ENCODE measurements at regions not wholly inside any gene's neighbourhood (a gene's known extent, or its start where the extent isn't known, plus 50 kb on each side); places are given as distances from the start of the nearest gene placed in this dataset.

DNA sequence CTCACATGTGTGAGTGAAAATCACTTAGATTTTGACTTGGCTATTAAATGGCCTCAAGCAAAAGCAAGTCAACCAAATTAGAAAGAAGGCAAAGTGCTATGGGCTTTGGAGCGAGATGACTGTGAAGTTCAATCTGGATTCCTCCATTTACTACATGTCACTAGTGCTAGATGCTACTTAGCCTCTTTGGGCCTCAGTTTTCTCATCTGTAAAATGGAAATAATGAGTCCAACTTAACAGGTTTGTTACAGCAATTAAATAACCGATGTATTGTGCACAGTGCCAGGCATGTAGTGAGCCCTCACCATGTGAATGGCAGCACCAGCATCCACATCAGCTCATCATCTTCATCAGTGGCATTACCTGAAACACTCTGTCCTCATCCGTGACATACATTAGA is 376.3 kb downstream of the MTX2 start (continued):
- TF ChIP-seq, protein P1, sequence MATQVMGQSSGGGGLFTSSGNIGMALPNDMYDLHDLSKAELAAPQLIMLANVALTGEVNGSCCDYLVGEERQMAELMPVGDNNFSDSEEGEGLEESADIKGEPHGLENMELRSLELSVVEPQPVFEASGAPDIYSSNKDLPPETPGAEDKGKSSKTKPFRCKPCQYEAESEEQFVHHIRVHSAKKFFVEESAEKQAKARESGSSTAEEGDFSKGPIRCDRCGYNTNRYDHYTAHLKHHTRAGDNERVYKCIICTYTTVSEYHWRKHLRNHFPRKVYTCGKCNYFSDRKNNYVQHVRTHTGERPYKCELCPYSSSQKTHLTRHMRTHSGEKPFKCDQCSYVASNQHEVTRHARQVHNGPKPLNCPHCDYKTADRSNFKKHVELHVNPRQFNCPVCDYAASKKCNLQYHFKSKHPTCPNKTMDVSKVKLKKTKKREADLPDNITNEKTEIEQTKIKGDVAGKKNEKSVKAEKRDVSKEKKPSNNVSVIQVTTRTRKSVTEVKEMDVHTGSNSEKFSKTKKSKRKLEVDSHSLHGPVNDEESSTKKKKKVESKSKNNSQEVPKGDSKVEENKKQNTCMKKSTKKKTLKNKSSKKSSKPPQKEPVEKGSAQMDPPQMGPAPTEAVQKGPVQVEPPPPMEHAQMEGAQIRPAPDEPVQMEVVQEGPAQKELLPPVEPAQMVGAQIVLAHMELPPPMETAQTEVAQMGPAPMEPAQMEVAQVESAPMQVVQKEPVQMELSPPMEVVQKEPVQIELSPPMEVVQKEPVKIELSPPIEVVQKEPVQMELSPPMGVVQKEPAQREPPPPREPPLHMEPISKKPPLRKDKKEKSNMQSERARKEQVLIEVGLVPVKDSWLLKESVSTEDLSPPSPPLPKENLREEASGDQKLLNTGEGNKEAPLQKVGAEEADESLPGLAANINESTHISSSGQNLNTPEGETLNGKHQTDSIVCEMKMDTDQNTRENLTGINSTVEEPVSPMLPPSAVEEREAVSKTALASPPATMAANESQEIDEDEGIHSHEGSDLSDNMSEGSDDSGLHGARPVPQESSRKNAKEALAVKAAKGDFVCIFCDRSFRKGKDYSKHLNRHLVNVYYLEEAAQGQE (IDR thresholded peaks at IDR 0.05), result no peak
- TF ChIP-seq SP1 (IDR thresholded peaks at IDR 0.05) (no peak), HNF4A (conservative IDR thresholded peaks at IDR 0.05) (no peak), YY1 (IDR thresholded peaks at IDR 0.05) (no peak), HNF4G (IDR thresholded peaks at IDR 0.05) (no peak), JUND (IDR thresholded peaks at IDR 0.05) (no peak), TAF1 (conservative IDR thresholded peaks at IDR 0.05) (no peak)

DNA sequence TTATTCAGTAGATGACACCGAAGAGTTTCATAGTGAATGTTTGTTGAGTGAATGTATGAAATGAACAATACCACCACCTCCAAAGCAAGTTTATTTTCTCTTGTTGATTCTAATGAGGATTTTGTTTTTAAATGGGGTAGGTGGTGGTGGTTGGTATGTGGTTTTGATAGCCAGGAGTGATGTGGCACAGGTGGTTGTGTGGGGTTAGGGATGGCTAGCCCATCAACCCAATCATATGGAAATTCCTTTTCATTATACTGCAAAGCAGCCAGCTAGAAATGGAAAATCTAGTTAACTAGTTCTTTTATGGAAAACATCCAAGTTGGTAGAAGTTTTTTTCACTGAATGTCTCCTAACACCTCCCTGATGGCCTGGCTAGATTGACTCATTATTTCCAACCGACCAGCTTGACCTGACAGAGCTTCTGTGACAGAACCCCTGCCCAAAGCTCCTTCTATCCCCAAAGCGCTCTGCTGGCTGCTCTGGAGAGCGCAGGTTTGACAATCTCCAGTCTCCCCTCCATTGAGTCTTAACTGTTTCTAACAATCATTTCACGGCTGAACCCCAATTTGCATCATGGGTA is 376.9 kb downstream of the MTX2 start:
- no peak for DNase-seq (ENCODE audit: low spot score)
- no peaks in the 10 kb centered on the region for H3K9me3 ChIP-seq (ENCODE audit: control insufficient read depth in 4 of 4, low read length in 3 of 4)
- no peak overlapping the region for H3K4me3 ChIP-seq (ENCODE audit: low read depth in 1 of 3, low read length in 3 of 3)
- no peak for TF ChIP-seq HNF4A (conservative IDR thresholded peaks at IDR 0.05)
- peaks cover 4 to 48% (median 14%) of the 10 kb centered on the region in 4 donors for H3K27me3 ChIP-seq (ENCODE audit: control insufficient read depth in 4 of 4, insufficient read depth in 4 of 4, low read length in 3 of 4)
- WGBS, result 69% methylated on average over 5 of the region's 5 CpGs
- no peak overlapping the region for H3K27ac ChIP-seq (ENCODE audit: low read depth in 1 of 2, low read length in 2 of 2)
- H3K9ac ChIP-seq (ENCODE audit: low read depth in 1 of 2, low read length in 2 of 2), result no peak overlapping the region
- H3K36me3 ChIP-seq (ENCODE audit: control insufficient read depth in 4 of 4, insufficient read depth in 3 of 4, low read depth in 1 of 4, low read length in 3 of 4), result no peaks in the 10 kb centered on the region
- H3K4me1 ChIP-seq (ENCODE audit: control insufficient read depth in 4 of 4, insufficient read depth in 4 of 4, low read length in 3 of 4), result no peaks in the 10 kb centered on the region

DNA sequence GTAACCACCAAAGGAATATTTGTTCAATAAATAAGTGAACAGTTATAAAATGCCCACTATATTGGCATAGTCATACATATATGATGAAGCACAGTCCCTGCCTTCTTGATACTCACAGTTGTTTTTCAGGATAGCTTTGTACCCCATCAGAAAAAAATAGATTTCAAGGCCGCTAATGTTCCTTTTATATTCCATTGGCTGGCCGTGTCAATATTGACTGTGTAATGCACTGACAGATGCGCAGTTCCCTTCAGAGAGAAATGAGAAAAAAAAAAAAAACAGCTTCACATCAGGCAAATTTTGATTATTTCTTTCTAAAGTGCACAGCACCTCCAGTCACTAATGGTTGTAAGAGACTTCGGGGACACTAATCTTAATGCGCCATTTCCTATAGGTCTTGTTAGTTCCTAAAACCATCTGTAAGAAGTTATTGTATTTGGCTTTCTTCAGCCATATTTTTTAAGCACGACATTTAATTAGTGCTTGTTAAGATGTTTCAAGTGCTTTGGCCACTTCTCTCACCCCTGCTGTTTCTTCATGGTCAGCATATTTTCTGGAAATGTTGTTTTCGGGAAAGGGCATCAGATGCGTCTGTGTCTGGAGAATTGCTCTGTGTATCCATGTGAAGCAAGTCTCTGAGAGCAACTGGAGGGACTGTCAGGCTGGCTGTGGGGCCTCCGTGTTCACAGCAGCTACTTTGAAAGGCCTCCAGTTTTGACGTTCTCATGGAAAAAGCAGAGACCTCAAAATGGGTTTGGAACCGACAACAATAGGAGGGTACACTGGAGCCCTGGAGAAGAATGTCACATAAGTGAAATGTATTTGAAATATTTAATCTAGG is 378.3 kb downstream of the MTX2 start:
- Histone ChIP-seq H3K4me1 (ENCODE audit: control insufficient read depth in 4 of 4, insufficient read depth in 4 of 4, low read length in 3 of 4) (no peaks in the 10 kb centered on the region), H3K27me3 (ENCODE audit: control insufficient read depth in 4 of 4, insufficient read depth in 4 of 4, low read length in 3 of 4) (peaks cover 2 to 38% (median 15%) of the 10 kb centered on the region in 4 donors), H3K9ac (ENCODE audit: low read depth in 1 of 2, low read length in 2 of 2) (no peak overlapping the region), H3K27ac (ENCODE audit: low read depth in 1 of 2, low read length in 2 of 2) (no peak overlapping the region), H3K4me3 (ENCODE audit: low read depth in 1 of 3, low read length in 3 of 3) (no peak overlapping the region), H3K9me3 (ENCODE audit: control insufficient read depth in 4 of 4, low read length in 3 of 4) (no peaks in the 10 kb centered on the region), H3K36me3 (ENCODE audit: control insufficient read depth in 4 of 4, insufficient read depth in 3 of 4, low read depth in 1 of 4, low read length in 3 of 4) (no peaks in the 10 kb centered on the region)
- DNase-seq (ENCODE audit: low spot score), result no peak
- WGBS, result 79% methylated on average over 11 of the region's 11 CpGs
- TF ChIP-seq YY1 (IDR thresholded peaks at IDR 0.05) (no peak), RXRA (IDR thresholded peaks at IDR 0.05) (no peak), GABPA (IDR thresholded peaks at IDR 0.05 in 1 of 2, conservative IDR thresholded peaks at IDR 0.05 in 1 of 2) (no peak), FOXA1 (IDR thresholded peaks at IDR 0.05) (no peak), EGR1 (IDR thresholded peaks at IDR 0.05; ENCODE audit: low read depth in 2 of 2) (no peak), SP1 (IDR thresholded peaks at IDR 0.05) (no peak), HNF4G (IDR thresholded peaks at IDR 0.05) (no peak), TAF1 (conservative IDR thresholded peaks at IDR 0.05) (no peak), HNF4A (conservative IDR thresholded peaks at IDR 0.05) (no peak), JUND (IDR thresholded peaks at IDR 0.05) (no peak), FOXA2 (IDR thresholded peaks at IDR 0.05) (no peak), NR2F2 (IDR thresholded peaks at IDR 0.05) (no peak)
- TF ChIP-seq, protein P2, sequence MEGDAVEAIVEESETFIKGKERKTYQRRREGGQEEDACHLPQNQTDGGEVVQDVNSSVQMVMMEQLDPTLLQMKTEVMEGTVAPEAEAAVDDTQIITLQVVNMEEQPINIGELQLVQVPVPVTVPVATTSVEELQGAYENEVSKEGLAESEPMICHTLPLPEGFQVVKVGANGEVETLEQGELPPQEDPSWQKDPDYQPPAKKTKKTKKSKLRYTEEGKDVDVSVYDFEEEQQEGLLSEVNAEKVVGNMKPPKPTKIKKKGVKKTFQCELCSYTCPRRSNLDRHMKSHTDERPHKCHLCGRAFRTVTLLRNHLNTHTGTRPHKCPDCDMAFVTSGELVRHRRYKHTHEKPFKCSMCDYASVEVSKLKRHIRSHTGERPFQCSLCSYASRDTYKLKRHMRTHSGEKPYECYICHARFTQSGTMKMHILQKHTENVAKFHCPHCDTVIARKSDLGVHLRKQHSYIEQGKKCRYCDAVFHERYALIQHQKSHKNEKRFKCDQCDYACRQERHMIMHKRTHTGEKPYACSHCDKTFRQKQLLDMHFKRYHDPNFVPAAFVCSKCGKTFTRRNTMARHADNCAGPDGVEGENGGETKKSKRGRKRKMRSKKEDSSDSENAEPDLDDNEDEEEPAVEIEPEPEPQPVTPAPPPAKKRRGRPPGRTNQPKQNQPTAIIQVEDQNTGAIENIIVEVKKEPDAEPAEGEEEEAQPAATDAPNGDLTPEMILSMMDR (IDR thresholded peaks at IDR 0.05; ENCODE audit: low read depth, low read length, missing input control), result no peak
- TF ChIP-seq, protein P3, sequence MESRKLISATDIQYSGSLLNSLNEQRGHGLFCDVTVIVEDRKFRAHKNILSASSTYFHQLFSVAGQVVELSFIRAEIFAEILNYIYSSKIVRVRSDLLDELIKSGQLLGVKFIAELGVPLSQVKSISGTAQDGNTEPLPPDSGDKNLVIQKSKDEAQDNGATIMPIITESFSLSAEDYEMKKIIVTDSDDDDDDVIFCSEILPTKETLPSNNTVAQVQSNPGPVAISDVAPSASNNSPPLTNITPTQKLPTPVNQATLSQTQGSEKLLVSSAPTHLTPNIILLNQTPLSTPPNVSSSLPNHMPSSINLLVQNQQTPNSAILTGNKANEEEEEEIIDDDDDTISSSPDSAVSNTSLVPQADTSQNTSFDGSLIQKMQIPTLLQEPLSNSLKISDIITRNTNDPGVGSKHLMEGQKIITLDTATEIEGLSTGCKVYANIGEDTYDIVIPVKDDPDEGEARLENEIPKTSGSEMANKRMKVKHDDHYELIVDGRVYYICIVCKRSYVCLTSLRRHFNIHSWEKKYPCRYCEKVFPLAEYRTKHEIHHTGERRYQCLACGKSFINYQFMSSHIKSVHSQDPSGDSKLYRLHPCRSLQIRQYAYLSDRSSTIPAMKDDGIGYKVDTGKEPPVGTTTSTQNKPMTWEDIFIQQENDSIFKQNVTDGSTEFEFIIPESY (IDR thresholded peaks at IDR 0.05), result no peak
- TF ChIP-seq, protein P4, sequence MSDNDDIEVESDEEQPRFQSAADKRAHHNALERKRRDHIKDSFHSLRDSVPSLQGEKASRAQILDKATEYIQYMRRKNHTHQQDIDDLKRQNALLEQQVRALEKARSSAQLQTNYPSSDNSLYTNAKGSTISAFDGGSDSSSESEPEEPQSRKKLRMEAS (IDR thresholded peaks at IDR 0.05), result no peak
- TF ChIP-seq, protein P1 (IDR thresholded peaks at IDR 0.05), result no peak
- TF ChIP-seq, protein P5, sequence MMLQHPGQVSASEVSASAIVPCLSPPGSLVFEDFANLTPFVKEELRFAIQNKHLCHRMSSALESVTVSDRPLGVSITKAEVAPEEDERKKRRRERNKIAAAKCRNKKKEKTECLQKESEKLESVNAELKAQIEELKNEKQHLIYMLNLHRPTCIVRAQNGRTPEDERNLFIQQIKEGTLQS (IDR thresholded peaks at IDR 0.05), result no peak
